ENCODE measurements at regions not wholly inside any gene's neighbourhood (a gene's known extent, or its start where the extent isn't known, plus 50 kb on each side); places are given as distances from the start of the nearest gene placed in this dataset.

DNA sequence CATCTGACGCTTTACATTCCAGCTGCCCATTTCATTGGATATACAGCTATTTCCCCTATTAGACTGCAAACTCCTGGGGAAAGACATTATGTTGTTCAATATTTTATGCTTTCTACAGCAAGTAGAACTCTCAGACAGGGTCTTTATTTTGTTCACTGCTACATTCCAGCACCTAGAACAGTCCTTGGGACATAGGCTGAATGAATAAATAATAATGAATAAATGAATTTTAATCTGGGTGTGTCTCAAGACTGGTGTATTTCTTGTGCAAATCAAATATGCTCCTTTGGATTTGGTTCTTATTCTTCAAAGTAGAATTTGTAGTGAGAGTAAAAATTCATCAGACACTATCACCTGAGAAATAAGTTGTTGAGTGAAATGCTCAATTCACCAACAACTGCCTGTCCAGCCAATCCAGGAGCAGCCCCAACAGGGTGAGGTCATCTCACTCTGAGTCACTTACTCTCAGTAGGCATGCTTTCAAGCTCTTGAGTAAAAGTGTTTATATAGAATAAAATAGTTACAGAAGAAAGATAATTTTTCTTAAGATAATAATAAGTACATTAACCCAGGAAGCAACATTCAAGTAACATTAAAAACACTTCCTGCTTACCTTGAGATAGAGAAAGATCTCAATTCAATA lies 287.5 kb upstream of the NPVF start:
- TF ChIP-seq, protein P1, sequence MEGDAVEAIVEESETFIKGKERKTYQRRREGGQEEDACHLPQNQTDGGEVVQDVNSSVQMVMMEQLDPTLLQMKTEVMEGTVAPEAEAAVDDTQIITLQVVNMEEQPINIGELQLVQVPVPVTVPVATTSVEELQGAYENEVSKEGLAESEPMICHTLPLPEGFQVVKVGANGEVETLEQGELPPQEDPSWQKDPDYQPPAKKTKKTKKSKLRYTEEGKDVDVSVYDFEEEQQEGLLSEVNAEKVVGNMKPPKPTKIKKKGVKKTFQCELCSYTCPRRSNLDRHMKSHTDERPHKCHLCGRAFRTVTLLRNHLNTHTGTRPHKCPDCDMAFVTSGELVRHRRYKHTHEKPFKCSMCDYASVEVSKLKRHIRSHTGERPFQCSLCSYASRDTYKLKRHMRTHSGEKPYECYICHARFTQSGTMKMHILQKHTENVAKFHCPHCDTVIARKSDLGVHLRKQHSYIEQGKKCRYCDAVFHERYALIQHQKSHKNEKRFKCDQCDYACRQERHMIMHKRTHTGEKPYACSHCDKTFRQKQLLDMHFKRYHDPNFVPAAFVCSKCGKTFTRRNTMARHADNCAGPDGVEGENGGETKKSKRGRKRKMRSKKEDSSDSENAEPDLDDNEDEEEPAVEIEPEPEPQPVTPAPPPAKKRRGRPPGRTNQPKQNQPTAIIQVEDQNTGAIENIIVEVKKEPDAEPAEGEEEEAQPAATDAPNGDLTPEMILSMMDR (IDR thresholded peaks at IDR 0.05), result no peak
- TF ChIP-seq EZH2 (IDR thresholded peaks at IDR 0.05; ENCODE audit: borderline replicate concordance, insufficient read depth, low read depth, low read length, poor library complexity, severe bottlenecking), result no peak
